Stimulated activated CD4-positive, alpha-beta T cell treated with anti-CD3 and anti-CD28 coated beads, Interleukin-2, amount 100 ng/mL, for 24 hours (primary cell): ENCODE measurements at regions not wholly inside any gene's neighbourhood (a gene's known extent, or its start where the extent isn't known, plus 50 kb on each side); places are given as distances from the start of the nearest gene placed in this dataset.

ENCODE experiments used
- DNase-seq, 2 donors: peaks; one replicate each; pipeline ENCODE4 v3.0.0-alpha.2; 2020

DNA sequence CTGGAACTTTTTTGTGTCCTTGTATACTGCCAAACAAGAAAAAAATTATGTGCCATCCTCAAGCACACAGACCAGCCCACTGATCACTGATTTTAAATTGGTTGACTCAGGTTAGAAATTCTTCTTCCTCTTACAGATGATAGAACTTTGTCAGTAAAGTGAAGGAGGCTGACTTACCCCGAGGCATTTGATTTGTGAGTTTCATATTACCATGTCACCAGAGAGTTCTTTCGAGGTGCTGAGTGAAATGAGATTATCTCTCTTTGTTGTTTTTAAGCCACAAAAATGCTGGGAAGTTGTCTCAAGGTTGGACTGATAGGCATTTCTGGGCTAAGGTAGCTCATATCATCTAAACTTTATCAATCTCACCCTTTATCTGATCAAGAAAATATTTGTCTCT lies 78.8 kb upstream of the FAM180A start:
- no peak for DNase-seq

DNA sequence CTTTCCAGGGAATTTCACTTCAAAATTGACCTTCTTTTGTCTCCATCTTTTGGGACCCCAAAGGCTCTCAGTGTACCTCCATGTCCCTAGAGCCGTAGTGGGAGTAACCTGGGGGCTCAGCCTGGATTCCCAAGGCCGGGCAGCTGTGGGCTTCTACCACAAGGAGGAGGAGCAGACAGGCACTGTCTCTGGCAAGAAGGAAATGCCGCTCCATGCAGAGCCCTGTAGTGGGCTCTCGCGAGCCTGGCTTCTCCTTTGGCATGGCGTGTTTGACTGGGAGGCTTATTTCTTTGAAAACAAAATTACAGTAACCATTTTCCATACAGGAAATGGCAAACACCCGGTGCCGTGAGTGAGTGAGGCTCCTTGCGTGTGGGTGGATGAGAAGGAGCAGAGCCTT lies 76.8 kb upstream of the FAM180A start:
- DNase-seq = no peak

DNA sequence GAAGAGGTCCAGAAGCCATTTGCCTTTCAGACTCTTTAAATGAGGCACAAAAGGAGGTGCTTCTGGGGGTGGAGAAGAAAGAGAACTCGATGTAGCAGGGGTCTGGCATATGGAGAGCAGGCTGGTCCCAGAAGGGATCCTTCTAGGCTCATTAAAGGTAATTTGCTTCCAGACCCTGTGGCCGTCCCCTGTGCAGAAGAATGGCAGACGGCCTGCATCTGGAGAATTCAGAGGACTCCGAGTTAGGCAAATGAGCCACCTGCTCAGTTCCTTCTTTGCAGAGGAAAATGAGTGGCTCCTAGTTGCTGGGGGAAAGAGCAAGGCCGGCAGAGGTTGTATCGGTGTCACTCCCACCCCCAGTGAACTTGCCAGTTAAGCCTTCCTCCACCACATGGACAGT lies 73.8 kb upstream of the FAM180A start:
- DNase-seq = no peak

DNA sequence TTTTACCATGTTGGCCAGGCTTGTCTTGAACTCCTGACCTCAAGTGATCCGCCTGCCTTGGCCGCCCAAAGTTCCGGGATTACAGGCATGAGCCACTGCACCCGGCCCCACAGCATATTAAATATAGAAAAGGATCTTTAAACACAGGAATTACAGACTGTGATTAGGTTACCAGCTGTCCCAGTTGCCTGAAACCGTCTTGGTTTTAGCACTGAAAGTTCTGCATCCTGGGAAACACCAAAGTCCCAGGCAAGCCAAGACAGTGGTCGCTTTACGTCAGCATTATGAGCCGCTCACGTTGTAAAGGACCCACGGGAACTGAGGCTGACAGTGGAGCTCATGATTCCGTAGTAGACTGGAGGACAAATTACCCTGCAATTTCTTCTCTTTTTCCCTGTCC lies 69.0 kb upstream of the FAM180A start:
- no peak for DNase-seq

DNA sequence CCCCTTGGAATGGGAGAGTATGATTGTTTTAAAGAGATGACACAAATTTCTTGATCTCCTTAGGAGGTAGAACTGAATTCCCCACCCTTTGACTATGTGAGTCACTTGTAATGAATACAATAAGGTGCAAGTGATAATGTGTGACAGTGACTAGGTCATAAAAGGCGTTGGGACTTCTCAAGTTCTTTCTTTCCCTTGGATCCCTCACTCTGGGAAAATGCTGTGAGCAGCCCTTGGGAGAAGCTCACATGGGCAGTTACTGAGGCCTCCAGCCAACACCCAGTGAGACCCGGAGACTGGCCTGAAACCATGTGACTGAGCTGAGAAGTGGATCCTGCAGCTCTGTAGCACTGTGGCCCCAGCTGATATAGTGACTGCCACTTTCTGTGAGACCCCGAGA lies 66.4 kb upstream of the FAM180A start:
- DNase-seq = no peak

DNA sequence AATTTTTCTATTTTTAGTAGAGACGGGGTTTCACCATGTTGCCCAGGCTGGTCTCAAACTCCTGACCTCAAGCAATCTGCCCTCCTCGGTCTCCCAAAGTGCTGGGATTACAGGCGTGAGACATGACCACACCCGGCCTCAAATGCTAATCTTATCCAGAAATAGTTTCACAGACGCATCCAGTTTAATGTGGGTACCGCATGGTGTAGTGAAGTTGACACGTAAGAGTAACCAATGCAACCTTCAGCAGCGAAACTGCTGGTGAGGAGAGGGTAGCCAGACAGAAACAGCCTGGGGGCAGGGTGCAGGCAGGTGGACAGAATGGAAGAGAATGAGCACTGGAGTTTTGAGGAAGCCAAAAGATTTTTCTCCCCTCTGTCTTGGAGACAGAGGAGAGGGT lies 63.5 kb upstream of the FAM180A start:
- DNase-seq = no peak

DNA sequence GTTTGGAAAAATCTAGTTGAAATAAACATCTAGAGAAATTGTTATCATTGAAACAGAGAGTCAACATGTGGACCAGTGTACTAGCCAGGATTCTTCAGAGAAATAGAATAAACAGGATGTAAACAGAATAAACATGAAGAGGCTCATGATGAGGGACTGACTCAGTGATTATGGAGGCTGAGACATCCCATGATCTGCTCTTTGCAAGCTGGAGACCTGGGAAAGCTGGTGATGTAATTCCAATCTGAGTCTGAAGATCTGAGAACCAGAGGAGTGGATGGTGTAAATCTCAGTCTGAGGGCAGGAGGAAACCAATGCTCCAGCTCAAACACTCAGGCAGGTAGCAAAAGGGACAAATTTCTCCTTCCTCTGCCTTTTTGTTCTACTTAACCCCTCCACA lies 62.9 kb upstream of the FAM180A start:
- DNase-seq = no peak

DNA sequence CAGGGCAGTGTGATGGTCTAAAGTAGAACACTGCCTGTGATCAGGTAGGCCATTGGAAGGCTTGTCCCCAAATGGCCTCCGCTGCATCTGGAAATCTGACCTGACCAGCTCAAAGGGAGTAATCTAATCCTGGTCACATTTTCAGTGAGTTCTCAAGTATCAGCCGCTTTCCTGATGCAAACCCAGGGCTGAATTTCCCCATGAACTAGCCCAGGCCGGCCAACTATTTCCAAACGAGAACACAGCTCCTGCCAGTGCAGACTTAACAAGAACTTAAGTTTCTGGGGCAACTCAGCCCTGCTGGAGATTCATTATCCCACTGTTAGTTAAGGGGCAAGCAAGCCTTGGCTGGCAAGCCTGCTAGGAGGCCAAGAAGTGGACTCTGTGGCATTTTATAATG lies 59.6 kb upstream of the FAM180A start:
- no peak for DNase-seq

DNA sequence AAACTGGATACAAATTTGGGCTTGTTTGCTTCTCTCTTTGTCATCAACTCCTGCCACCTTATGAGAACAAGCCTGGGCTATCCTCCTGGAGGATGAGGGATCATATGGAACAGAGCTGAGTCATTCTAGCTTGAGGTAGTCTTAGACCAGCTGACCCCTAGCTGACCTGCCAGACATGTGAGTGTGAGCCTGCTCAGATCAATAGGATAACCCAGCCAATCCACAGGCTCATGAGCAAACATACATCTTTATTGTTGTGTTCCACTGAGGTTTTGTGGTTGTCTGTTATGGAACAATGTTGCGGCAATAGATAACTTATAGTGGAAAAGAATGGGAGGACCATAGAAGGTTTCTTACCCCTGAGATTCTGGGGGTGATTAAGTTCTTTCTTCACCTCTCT lies 54.5 kb upstream of the FAM180A start:
- no peak for DNase-seq

DNA sequence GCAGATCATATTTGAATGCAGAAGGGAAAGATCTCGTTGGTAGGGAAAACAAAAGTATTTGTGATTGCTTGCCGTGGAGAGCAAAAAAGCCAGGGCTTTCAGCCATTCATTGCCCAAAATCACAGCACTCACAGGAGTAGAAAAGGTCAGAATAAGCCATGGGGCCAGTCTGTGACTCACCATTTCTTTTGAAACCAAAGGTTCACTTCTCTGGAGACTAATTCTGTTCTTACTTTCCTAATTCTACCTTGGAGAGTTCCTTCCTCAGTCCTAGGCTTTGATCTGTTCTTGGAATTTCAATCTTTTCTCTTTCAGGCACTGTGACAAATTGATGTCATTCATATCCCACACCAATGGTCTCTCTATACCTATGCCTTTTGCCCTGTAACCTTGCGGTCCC lies 54.1 kb upstream of the FAM180A start:
- DNase-seq = no peak

DNA sequence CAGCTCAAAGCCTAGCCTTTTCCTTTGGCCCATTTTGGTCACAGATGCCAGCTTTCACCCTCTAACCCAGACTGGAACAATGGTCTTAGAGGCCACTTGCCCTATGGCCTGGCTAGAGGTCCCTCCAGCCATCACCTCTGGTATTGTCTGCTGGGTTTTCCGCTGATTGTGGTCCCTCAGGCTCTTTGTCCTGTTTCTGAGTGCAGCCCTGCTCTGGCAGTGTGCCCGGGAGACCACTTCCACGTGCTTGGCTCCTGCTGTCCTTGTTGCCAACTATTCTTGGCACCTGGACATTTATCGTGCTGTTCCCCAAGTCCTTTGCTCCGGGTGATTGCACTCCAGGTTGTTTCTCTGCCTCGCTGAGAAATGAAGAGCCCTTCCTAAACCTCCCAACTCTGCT lies 53.3 kb upstream of the FAM180A start:
- no peak for DNase-seq

DNA sequence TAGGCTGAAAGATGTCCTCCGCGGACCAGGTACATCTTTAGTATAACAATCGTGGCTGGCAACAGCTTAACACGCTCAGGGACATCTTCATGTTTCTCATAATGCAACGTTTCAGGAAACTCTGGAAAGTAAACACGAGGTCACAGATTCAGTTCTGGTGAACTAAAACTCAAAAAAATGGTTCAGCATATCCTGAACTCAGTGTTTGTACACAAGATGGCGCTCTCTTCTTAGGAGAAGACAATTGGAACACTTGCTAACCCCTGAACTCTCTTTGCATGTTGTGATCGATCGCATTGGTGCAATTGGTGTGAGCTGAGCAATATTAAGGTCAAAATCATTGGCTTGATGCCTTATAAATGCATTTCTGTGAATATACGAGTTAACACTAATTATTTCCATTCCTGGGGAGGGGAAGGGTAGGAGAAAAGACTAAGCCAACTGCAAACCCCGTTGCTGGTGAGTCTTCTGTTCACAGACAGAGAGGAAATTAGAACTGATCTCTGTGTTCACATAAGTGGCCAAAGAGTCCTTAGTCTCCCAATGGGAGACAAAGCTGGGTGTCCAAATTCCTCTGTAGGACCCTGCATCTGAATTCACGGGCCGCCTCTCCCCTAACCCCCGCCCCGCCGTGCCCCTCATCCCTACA lies 52.6 kb upstream of the FAM180A start:
- peak in 1 of 2 donors; percentile 19 for DNase-seq

DNA sequence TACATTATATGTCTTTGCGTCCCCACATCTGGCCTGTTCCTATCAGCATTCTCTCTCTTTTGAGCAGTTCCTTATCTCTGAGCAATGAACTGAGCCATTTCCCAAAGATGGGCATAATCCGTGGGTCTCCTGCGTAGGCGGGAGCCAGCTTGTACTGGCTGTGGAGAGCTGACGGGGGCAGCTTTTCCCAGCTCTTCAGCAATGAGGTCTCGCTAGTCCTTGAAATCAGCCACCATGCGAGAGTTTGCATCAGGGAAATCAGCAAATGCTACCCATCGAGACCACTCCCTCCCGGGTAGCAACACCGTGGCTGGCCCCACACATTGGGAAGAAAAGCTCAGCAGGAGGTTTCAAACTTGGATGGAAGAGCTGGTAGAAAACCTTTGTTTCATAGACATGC lies 51.9 kb upstream of the FAM180A start:
- DNase-seq = no peak

DNA sequence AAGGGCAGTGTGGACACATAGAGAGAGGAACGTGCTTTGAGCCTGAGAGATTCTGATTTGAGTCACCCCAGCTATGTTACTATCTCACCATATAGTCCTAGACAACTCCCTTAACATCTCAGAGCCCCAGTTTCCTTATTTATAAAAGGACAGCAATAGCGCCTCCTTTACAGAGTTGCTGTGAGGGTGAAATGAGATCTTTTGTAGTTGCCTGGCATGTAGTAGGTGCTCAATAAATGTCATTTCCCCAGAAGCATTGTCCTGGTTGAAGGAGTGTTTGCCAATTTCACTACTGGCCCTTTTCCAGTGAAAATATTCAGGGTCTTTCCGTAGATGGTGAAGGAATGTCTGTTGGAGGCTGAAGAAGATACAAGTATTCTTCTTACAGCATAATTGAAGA lies 51.3 kb upstream of the FAM180A start:
- DNase-seq = no peak
